ENCODE measurements at regions not wholly inside any gene's neighbourhood (a gene's known extent, or its start where the extent isn't known, plus 50 kb on each side); places are given as distances from the start of the nearest gene placed in this dataset.

- Mint-ChIP-seq H3K27ac (ENCODE audit: unreplicated experiment) (peak overlapping the region; percentile 19), H3K36me3 (ENCODE audit: low read depth, unreplicated experiment) (no peaks in the 10 kb centered on the region), H3K9me3 (ENCODE audit: unreplicated experiment) (no peaks in the 10 kb centered on the region), H3K4me1 (ENCODE audit: low read depth, unreplicated experiment) (peaks cover 13% of the 10 kb centered on the region), H3K27me3 (ENCODE audit: low read depth, unreplicated experiment) (peaks cover 2% of the 10 kb centered on the region), H3K4me3 (ENCODE audit: unreplicated experiment) (no peak overlapping the region)
- Histone ChIP-seq H3K4me1 (ENCODE audit: insufficient read depth, low read length) (peaks cover 7% of the 10 kb centered on the region), H3K9me3 (ENCODE audit: insufficient read depth, low read depth, low read length) (no peaks in the 10 kb centered on the region), H3K4me2 (ENCODE audit: low read length) (no peak overlapping the region), H4K20me1 (ENCODE audit: insufficient read depth, low read length) (no peaks in the 10 kb centered on the region), H3K27ac (ENCODE audit: low read depth, low read length) (no peak overlapping the region), H3K36me3 (ENCODE audit: insufficient read depth, low read length) (no peaks in the 10 kb centered on the region), H2AFZ (ENCODE audit: low read depth, low read length) (no peak overlapping the region), H3K79me2 (ENCODE audit: insufficient read depth, low read length) (no peaks in the 10 kb centered on the region), H3K9ac (ENCODE audit: low read length) (no peak overlapping the region), H3K4me3 (ENCODE audit: insufficient read depth, low read depth, low read length) (no peak overlapping the region), H3K27me3 (ENCODE audit: insufficient read depth, low read length) (no peaks in the 10 kb centered on the region)
- peak; percentile 90 for DNase-seq (ENCODE audit: low read depth)
- no peak for TF ChIP-seq EZH2 (IDR thresholded peaks at IDR 0.05; ENCODE audit: insufficient read depth, low read length)
- no peak for TF ChIP-seq CTCF (IDR thresholded peaks at IDR 0.05; ENCODE audit: insufficient read depth, low read depth, low read length)
- FAIRE-seq, result peak; percentile 92
Measured at GRCh38 chr1:221268295-221268694, 389.1 kb downstream of the HLX start.

- Histone ChIP-seq H3K4me1 (ENCODE audit: insufficient read depth, low read length) (peaks cover 7% of the 10 kb centered on the region), H3K9ac (ENCODE audit: low read length) (no peak overlapping the region), H3K4me3 (ENCODE audit: insufficient read depth, low read depth, low read length) (no peak overlapping the region), H3K27me3 (ENCODE audit: insufficient read depth, low read length) (no peaks in the 10 kb centered on the region), H3K79me2 (ENCODE audit: insufficient read depth, low read length) (no peaks in the 10 kb centered on the region), H3K4me2 (ENCODE audit: low read length) (no peak overlapping the region), H4K20me1 (ENCODE audit: insufficient read depth, low read length) (no peaks in the 10 kb centered on the region), H3K9me3 (ENCODE audit: insufficient read depth, low read depth, low read length) (no peaks in the 10 kb centered on the region), H2AFZ (ENCODE audit: low read depth, low read length) (no peak overlapping the region), H3K27ac (ENCODE audit: low read depth, low read length) (no peak overlapping the region), H3K36me3 (ENCODE audit: insufficient read depth, low read length) (no peaks in the 10 kb centered on the region)
- no peak for FAIRE-seq
- Mint-ChIP-seq H3K4me1 (ENCODE audit: low read depth, unreplicated experiment) (peaks cover 13% of the 10 kb centered on the region), H3K9me3 (ENCODE audit: unreplicated experiment) (no peaks in the 10 kb centered on the region), H3K27me3 (ENCODE audit: low read depth, unreplicated experiment) (peaks cover 2% of the 10 kb centered on the region), H3K27ac (ENCODE audit: unreplicated experiment) (no peak overlapping the region), H3K36me3 (ENCODE audit: low read depth, unreplicated experiment) (no peaks in the 10 kb centered on the region), H3K4me3 (ENCODE audit: unreplicated experiment) (no peak overlapping the region)
- TF ChIP-seq CTCF (IDR thresholded peaks at IDR 0.05; ENCODE audit: insufficient read depth, low read depth, low read length) (no peak), EZH2 (IDR thresholded peaks at IDR 0.05; ENCODE audit: insufficient read depth, low read length) (no peak)
- DNase-seq (ENCODE audit: low read depth), result no peak
Measured at GRCh38 chr1:221271701-221272100, 392.5 kb downstream of the HLX start.

- peaks cover 6% of the 10 kb centered on the region for H3K4me1 ChIP-seq (ENCODE audit: insufficient read depth, low read length)
- no peaks in the 10 kb centered on the region for H4K20me1 ChIP-seq (ENCODE audit: insufficient read depth, low read length)
- H3K4me3 ChIP-seq (ENCODE audit: insufficient read depth, low read depth, low read length), result no peak overlapping the region
- H2AFZ ChIP-seq (ENCODE audit: low read depth, low read length), result no peak overlapping the region
- FAIRE-seq (no peak), DNase-seq (ENCODE audit: low read depth) (no peak)
- no peaks in the 10 kb centered on the region for H3K9me3 ChIP-seq (ENCODE audit: insufficient read depth, low read depth, low read length)
- Mint-ChIP-seq H3K9me3 (ENCODE audit: unreplicated experiment) (no peaks in the 10 kb centered on the region), H3K4me1 (ENCODE audit: low read depth, unreplicated experiment) (peaks cover 10% of the 10 kb centered on the region), H3K27me3 (ENCODE audit: low read depth, unreplicated experiment) (peaks cover 2% of the 10 kb centered on the region), H3K27ac (ENCODE audit: unreplicated experiment) (no peak overlapping the region), H3K36me3 (ENCODE audit: low read depth, unreplicated experiment) (no peaks in the 10 kb centered on the region), H3K4me3 (ENCODE audit: unreplicated experiment) (no peak overlapping the region)
- TF ChIP-seq EZH2 (IDR thresholded peaks at IDR 0.05; ENCODE audit: insufficient read depth, low read length) (no peak), CTCF (IDR thresholded peaks at IDR 0.05; ENCODE audit: insufficient read depth, low read depth, low read length) (no peak)
- no peak overlapping the region for H3K9ac ChIP-seq (ENCODE audit: low read length)
- H3K27me3 ChIP-seq (ENCODE audit: insufficient read depth, low read length), result no peaks in the 10 kb centered on the region
- H3K79me2 ChIP-seq (ENCODE audit: insufficient read depth, low read length), result no peaks in the 10 kb centered on the region
- H3K36me3 ChIP-seq (ENCODE audit: insufficient read depth, low read length), result no peaks in the 10 kb centered on the region
- no peak overlapping the region for H3K4me2 ChIP-seq (ENCODE audit: low read length)
- no peak overlapping the region for H3K27ac ChIP-seq (ENCODE audit: low read depth, low read length)
Measured at GRCh38 chr1:221272940-221273339, 393.7 kb downstream of the HLX start.

Data from astrocyte (in vitro differentiated cells and primary cell).